ENCODE measurements at regions not wholly inside any gene's neighbourhood (a gene's known extent, or its start where the extent isn't known, plus 50 kb on each side); places are given as distances from the start of the nearest gene placed in this dataset.
"Not testable (repeated sequence)": the region's sequence is repeated elsewhere in the genome, so short reads cannot be mapped to it uniquely, and the experiment has no call there.

GRCh38 chr1:101587741-101588140, 350.9 kb downstream of the S1PR1 start:
- DNase-seq: no peak

GRCh38 chr1:101588677-101589076, 351.9 kb downstream of the S1PR1 start:
- DNase-seq: no peak

- no peak for DNase-seq
Measured at GRCh38 chr1:101592845-101593244, 356.0 kb downstream of the S1PR1 start.

GRCh38 chr1:101595881-101596374, 359.1 kb downstream of the S1PR1 start:
- no peak for DNase-seq

- not testable (repeated sequence) for DNase-seq
Measured at GRCh38 chr1:101600615-101601014, 363.8 kb downstream of the S1PR1 start.

- no peak for DNase-seq
Measured at GRCh38 chr1:101603726-101604125, 366.9 kb downstream of the S1PR1 start.

- DNase-seq: no peak
Measured at GRCh38 chr1:101605878-101606277, 369.1 kb downstream of the S1PR1 start.

- no peak for DNase-seq
Measured at GRCh38 chr1:101613546-101613945, 376.7 kb downstream of the S1PR1 start.

- DNase-seq: no peak
Measured at GRCh38 chr1:101618900-101619299, 377.8 kb downstream of the OLFM3 start.

GRCh38 chr1:101632548-101633272, 364.0 kb downstream of the OLFM3 start:
- DNase-seq: no peak

GRCh38 chr1:101645810-101646209, 350.9 kb downstream of the OLFM3 start:
- no peak for DNase-seq

GRCh38 chr1:101652484-101652883, 344.2 kb downstream of the OLFM3 start:
- DNase-seq: no peak

GRCh38 chr1:101653482-101653946, 343.2 kb downstream of the OLFM3 start:
- no peak for DNase-seq

- no peak for DNase-seq
Measured at GRCh38 chr1:101664726-101665125, 332.0 kb downstream of the OLFM3 start.

- DNase-seq: no peak
Measured at GRCh38 chr1:101667761-101668160, 329.0 kb downstream of the OLFM3 start.

- DNase-seq: no peak
Measured at GRCh38 chr1:101683136-101683535, 313.6 kb downstream of the OLFM3 start.

- no peak for DNase-seq
Measured at GRCh38 chr1:101683561-101683960, 313.2 kb downstream of the OLFM3 start.

GRCh38 chr1:101697072-101697471, 299.7 kb downstream of the OLFM3 start:
- no peak for DNase-seq

- no peak for DNase-seq
Measured at GRCh38 chr1:101698681-101699080, 298.0 kb downstream of the OLFM3 start.

GRCh38 chr1:101704895-101705294, 291.8 kb downstream of the OLFM3 start:
- DNase-seq: no peak

GRCh38 chr1:101706366-101706765, 290.4 kb downstream of the OLFM3 start:
- no peak for DNase-seq

GRCh38 chr1:101709721-101710120, 287.0 kb downstream of the OLFM3 start:
- DNase-seq: no peak

GRCh38 chr1:101713760-101714159, 283.0 kb downstream of the OLFM3 start:
- no peak for DNase-seq

GRCh38 chr1:101723415-101723814, 273.3 kb downstream of the OLFM3 start:
- no peak for DNase-seq

- no peak for DNase-seq
Measured at GRCh38 chr1:101728029-101728428, 268.7 kb downstream of the OLFM3 start.
